ENCODE measurements at regions not wholly inside any gene's neighbourhood (a gene's known extent, or its start where the extent isn't known, plus 50 kb on each side); places are given as distances from the start of the nearest gene placed in this dataset.

DNA sequence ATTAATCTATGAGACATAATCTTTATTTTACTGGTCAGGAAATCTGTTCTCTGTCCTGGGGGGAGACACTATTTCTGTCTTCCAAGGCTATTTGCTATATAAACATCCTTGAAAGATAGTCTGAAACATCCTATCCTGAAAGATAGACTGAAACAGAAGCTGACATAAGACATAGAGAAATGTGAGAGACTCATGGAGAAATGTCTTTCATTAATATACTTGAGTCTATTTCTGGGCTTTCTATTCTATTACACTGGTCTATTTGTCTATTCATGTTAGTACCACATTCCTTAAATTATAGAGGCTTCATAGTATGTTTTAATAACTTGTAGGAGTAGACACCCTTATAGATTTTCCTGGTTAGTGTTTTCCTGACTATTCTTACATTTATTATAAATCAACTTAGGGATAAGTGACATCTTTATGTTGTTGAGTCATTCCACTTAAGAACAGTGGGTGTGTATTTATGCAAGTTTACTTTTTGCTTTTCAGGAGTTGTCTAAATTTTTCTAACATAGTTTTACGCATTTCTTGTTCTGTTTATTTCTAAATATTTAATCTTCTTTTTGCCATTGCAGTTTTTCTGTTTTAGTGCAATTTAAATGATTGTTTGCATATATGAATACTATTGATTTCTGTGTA is 244.9 kb upstream of the ZSWIM2 start:
- TF ChIP-seq CBFB (CRISPR knock-in tag; IDR thresholded peaks at IDR 0.05; ENCODE audit: low read depth), result no peak
- TF ChIP-seq TEAD1 (CRISPR knock-in tag; IDR thresholded peaks at IDR 0.05), result no peak
